ENCODE measurements at regions not wholly inside any gene's neighbourhood (a gene's known extent, or its start where the extent isn't known, plus 50 kb on each side); places are given as distances from the start of the nearest gene placed in this dataset.

DNA sequence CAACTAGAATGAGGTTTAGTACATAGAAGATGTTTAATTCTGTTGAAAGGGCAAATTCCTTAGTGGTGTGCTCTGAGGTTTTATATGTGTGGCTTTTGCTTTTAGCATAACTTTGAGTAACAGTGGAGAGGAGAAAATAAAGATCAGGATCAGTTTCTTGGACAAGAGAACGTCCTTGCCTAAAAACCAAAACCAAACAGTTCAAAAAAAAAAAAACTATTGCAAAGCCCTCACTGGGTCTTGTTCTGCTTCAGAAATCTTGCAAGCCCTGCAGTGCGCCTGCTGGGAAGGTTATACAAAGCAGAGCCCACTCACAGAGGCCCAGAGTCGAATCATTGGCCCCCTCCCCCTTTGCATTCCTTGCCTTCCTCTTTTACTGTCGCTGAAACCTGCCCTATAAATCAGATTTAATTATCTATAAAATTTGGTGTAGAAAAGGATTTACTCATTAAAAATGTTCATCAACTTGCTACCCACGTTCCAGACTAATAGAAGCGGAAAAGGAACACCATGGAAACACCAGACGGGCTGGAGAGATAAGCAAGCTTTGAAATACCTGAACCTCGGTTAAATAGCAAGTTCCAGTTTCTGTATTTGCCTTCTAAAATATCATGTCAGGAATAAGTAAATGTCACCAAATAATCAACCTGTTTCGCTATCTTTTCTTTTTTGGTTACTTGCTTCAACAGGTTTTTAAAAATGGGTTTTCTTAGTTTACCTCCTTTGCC, 201.6 kb upstream of the PTBP2 start:
- TF ChIP-seq, protein P1, sequence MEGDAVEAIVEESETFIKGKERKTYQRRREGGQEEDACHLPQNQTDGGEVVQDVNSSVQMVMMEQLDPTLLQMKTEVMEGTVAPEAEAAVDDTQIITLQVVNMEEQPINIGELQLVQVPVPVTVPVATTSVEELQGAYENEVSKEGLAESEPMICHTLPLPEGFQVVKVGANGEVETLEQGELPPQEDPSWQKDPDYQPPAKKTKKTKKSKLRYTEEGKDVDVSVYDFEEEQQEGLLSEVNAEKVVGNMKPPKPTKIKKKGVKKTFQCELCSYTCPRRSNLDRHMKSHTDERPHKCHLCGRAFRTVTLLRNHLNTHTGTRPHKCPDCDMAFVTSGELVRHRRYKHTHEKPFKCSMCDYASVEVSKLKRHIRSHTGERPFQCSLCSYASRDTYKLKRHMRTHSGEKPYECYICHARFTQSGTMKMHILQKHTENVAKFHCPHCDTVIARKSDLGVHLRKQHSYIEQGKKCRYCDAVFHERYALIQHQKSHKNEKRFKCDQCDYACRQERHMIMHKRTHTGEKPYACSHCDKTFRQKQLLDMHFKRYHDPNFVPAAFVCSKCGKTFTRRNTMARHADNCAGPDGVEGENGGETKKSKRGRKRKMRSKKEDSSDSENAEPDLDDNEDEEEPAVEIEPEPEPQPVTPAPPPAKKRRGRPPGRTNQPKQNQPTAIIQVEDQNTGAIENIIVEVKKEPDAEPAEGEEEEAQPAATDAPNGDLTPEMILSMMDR (IDR thresholded peaks at IDR 0.05; ENCODE audit: insufficient read depth, low read length, poor library complexity, severe bottlenecking): no peak
- TF ChIP-seq EZH2phosphoT487 (conservative IDR thresholded peaks at IDR 0.05; ENCODE audit: low read length): no peak
